GM23248 (cell line): ENCODE measurements at regions not wholly inside any gene's neighbourhood (a gene's known extent, or its start where the extent isn't known, plus 50 kb on each side); places are given as distances from the start of the nearest gene placed in this dataset.

Experiments
- DNase-seq: peaks from one replicate; pipeline ENCODE4 v3.0.0-alpha.2; 2015
- H2AFZ ChIP-seq: fragments of 200-600 bp; sonication (generic); 2 replicates; pipeline ENCODE4 v1.6.1; 2016; ENCODE audit warnings: antibody characterized with exemption
- H3F3A ChIP-seq: fragments of 200-600 bp; sonication (generic); 2 replicates; pipeline ENCODE4 v1.6.1; 2016; ENCODE audit warnings: mild to moderate bottlenecking, antibody characterized with exemption, mixed run types; ENCODE audit not compliant: insufficient read depth
- H3K27ac ChIP-seq: fragments of 200-600 bp; sonication (generic); 2 replicates; pipeline ENCODE4 v1.5.1; 2016; ENCODE audit warnings: mild to moderate bottlenecking
- H3K27me3 ChIP-seq: fragments of 200-600 bp; sonication (generic); replicated peaks from 2 replicates; pipeline ENCODE4 v1.6.1; 2016; ENCODE audit warnings: mild to moderate bottlenecking; ENCODE audit not compliant: insufficient read depth
- H3K36me3 ChIP-seq: fragments of 200-600 bp; sonication (generic); 2 replicates; pipeline ENCODE4 v1.6.1; 2016; ENCODE audit warnings: low read depth, mild to moderate bottlenecking
- H3K4me1 ChIP-seq: fragments of 200-600 bp; sonication (generic); 2 replicates; pipeline ENCODE4 v1.6.1; 2016; ENCODE audit warnings: mild to moderate bottlenecking; ENCODE audit not compliant: insufficient read depth
- H3K4me2 ChIP-seq: fragments of 200-600 bp; sonication (generic); one replicate; pipeline ENCODE4 v1.6.1; 2016; ENCODE audit warnings: mild to moderate bottlenecking; ENCODE audit not compliant: unreplicated experiment
- H3K4me3 ChIP-seq: fragments of 200-600 bp; sonication (generic); 2 replicates; pipeline ENCODE4 v1.5.1; 2016; ENCODE audit warnings: mild to moderate bottlenecking
- H3K79me2 ChIP-seq: fragments of 200-600 bp; sonication (generic); 2 replicates; pipeline ENCODE4 v1.6.1; 2016; ENCODE audit warnings: mild to moderate bottlenecking; ENCODE audit not compliant: insufficient read depth
- H3K9ac ChIP-seq: fragments of 200-600 bp; sonication (generic); 2 replicates; pipeline ENCODE4 v1.6.1; 2016; ENCODE audit warnings: mild to moderate bottlenecking
- H3K9me2 ChIP-seq: fragments of 200-600 bp; sonication (generic); 2 replicates; pipeline ENCODE4 v1.6.1; 2016; ENCODE audit warnings: mixed run types, mild to moderate bottlenecking, moderate library complexity; ENCODE audit not compliant: insufficient read depth
- H3K9me3 ChIP-seq: fragments of 200-600 bp; sonication (generic); one replicate; pipeline ENCODE4 v1.6.1; 2017; ENCODE audit warnings: low read depth
- H4K20me1 ChIP-seq: fragments of 200-600 bp; sonication (generic); 2 replicates; pipeline ENCODE4 v1.6.0; 2016; ENCODE audit not compliant: insufficient read depth
- EZH2 ChIP-seq: fragments of 200-600 bp; sonication (generic); IDR thresholded peaks from 2 replicates; pipeline ENCODE4 v1.6.1; 2018; ENCODE audit warnings: antibody characterized with exemption, mild to moderate bottlenecking; ENCODE audit not compliant: insufficient read depth, poor library complexity, severe bottlenecking
- EZH2phosphoT487 ChIP-seq: fragments of 200-600 bp; sonication (generic); IDR thresholded peaks from 2 replicates; pipeline ENCODE4 v1.6.1; 2018; ENCODE audit warnings: antibody characterized with exemption, moderate library complexity, mild to moderate bottlenecking, low read depth; ENCODE audit not compliant: insufficient read depth
- WGBS, 2 experiments: methylation state at CpG; one replicate each; pipeline ENCODE4 v1.1.6; 2015 to 2017; ENCODE audit warnings: low lambda C conversion rate in 2 of 2, low coverage in 1 of 2; ENCODE audit errors: missing lambda C conversion rate in 2 of 2; 5-methylcytosine and 5-hydroxymethylcytosine counted together
- in situ Hi-C: fragments of 300-500 bp; cut with MboI; formaldehyde crosslinking; loops from 2 replicates; pipeline ENCODE4 v1.15.0; 2020

GRCh38 chr3:34301313-34301712 is 502.9 kb downstream of the PDCD6IP start:
- no peak overlapping the region for H3K9ac ChIP-seq
- WGBS, 2 experiments, result 31 to 47% methylated on average over 2 of the region's 2 CpGs
- H3K27ac ChIP-seq, result no peak overlapping the region
- H3K27me3 ChIP-seq, result no peaks in the 10 kb centered on the region
- no peak overlapping the region for H2AFZ ChIP-seq
- TF ChIP-seq EZH2phosphoT487 (no peak), EZH2 (no peak)
- in situ Hi-C loops, result no loop called here
- H3K36me3 ChIP-seq, result no peaks in the 10 kb centered on the region
- no peak overlapping the region for H3K4me3 ChIP-seq
- no peak for DNase-seq
- H3K4me1 ChIP-seq, result no peaks in the 10 kb centered on the region
- H3K4me2 ChIP-seq, result no peak overlapping the region
- H3K79me2 ChIP-seq, result no peaks in the 10 kb centered on the region
- H3F3A ChIP-seq, result no peaks in the 10 kb centered on the region
- no peaks in the 10 kb centered on the region for H3K9me2 ChIP-seq
- no peaks in the 10 kb centered on the region for H4K20me1 ChIP-seq
- H3K9me3 ChIP-seq, result no peaks in the 10 kb centered on the region

GRCh38 chr3:34305266-34305665 is 506.8 kb downstream of the PDCD6IP start:
- no peaks in the 10 kb centered on the region for H4K20me1 ChIP-seq
- no peaks in the 10 kb centered on the region for H3K9me2 ChIP-seq
- H3K9me3 ChIP-seq, result no peaks in the 10 kb centered on the region
- no peaks in the 10 kb centered on the region for H3K36me3 ChIP-seq
- no peaks in the 10 kb centered on the region for H3K79me2 ChIP-seq
- H3K4me2 ChIP-seq, result no peak overlapping the region
- in situ Hi-C loops, result no loop called here
- H2AFZ ChIP-seq, result no peak overlapping the region
- H3F3A ChIP-seq, result no peaks in the 10 kb centered on the region
- TF ChIP-seq EZH2phosphoT487, result no peak
- TF ChIP-seq EZH2, result no peak
- no peaks in the 10 kb centered on the region for H3K27me3 ChIP-seq
- no peaks in the 10 kb centered on the region for H3K4me1 ChIP-seq
- whole genome bisulfite sequencing, 2 experiments, result 22 to 29% methylated on average over 6 of the region's 6 CpGs
- no peak for DNase-seq
- no peak overlapping the region for H3K27ac ChIP-seq
- H3K4me3 ChIP-seq, result no peak overlapping the region
- H3K9ac ChIP-seq, result no peak overlapping the region

DNA sequence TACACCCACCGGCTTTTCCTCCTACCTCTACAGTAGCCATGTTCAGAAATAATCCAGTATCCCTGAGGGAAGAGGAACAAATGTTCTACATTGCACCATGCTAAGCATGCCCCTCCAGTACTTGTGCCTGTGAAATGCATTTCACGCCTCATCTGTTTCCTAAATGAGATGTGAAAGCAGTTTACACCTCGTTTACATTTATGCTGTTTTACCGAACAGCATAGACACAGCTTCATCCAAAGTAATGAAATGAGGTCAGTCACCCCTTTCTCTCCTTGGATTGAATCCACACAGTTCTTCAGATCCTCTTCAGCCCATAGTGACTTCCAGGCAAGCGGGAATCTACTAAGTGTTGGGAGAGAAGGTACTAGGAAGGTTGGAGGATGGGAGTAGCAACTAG is 514.3 kb downstream of the PDCD6IP start:
- Histone ChIP-seq H3K36me3 (no peaks in the 10 kb centered on the region), H3K27ac (no peak overlapping the region), H2AFZ (no peak overlapping the region), H3K9me3 (no peaks in the 10 kb centered on the region), H4K20me1 (no peaks in the 10 kb centered on the region), H3K4me3 (no peak overlapping the region), H3K27me3 (no peaks in the 10 kb centered on the region), H3K4me2 (no peak overlapping the region), H3K79me2 (no peaks in the 10 kb centered on the region), H3K9ac (no peak overlapping the region), H3K9me2 (no peaks in the 10 kb centered on the region), H3K4me1 (no peaks in the 10 kb centered on the region), H3F3A (no peaks in the 10 kb centered on the region)
- TF ChIP-seq EZH2phosphoT487 (no peak), EZH2 (no peak)
- WGBS, 2 experiments, result 25 to 28% methylated on average over 5 of the region's 5 CpGs
- no peak for DNase-seq
- in situ Hi-C loops, result no loop called here

DNA sequence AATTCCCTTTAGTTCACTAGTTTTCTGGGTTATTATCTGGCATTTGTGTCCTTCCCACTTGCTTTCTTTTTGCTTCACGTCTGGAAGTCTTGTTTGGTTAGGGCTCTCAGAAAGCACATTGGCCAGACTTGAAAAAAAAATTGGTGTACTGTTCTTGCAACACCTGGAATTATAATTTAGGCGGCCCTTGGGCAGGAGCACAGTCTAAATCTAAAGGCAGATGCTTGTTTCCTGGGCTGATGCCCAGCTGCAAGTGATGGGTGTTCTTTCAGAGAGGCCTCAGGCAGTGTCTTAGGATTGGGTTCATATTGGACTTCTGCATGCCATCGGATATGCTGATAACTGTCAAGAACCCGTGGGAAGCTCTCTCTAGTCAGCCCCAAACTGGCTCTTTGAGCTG is 521.5 kb downstream of the PDCD6IP start:
- H3K27me3 ChIP-seq, result no peaks in the 10 kb centered on the region
- no peaks in the 10 kb centered on the region for H4K20me1 ChIP-seq
- H3K9me3 ChIP-seq, result no peaks in the 10 kb centered on the region
- no peaks in the 10 kb centered on the region for H3K4me1 ChIP-seq
- no peaks in the 10 kb centered on the region for H3K36me3 ChIP-seq
- H2AFZ ChIP-seq, result no peak overlapping the region
- 3 to 9% methylated on average over 4 of the region's 4 CpGs for WGBS, 2 experiments
- in situ Hi-C loops, result no loop called here
- no peak for DNase-seq
- H3K4me3 ChIP-seq, result no peak overlapping the region
- no peak overlapping the region for H3K27ac ChIP-seq
- no peaks in the 10 kb centered on the region for H3F3A ChIP-seq
- H3K4me2 ChIP-seq, result no peak overlapping the region
- no peak for TF ChIP-seq EZH2
- no peak for TF ChIP-seq EZH2phosphoT487
- H3K79me2 ChIP-seq, result no peaks in the 10 kb centered on the region
- H3K9ac ChIP-seq, result no peak overlapping the region
- H3K9me2 ChIP-seq, result no peaks in the 10 kb centered on the region

DNA sequence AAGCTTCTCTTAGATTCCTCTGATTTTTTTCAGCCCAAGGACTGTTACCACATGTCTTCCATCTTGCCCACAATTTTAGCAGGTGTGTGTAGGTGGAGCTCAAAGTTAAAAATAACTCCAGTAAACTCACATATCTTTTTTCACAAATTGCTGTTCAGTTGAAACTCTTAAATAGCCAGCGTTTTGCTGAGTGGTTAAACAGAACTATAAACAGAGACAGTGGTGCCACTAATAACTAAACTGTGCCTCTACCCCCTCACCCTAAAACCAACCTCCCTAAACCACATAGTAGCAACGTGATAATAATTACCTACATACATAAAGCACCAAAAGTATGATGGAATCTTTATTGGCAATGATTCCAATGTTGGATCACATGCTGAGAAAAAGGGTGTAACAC is 525.1 kb downstream of the PDCD6IP start:
- no peaks in the 10 kb centered on the region for H3K9me2 ChIP-seq
- no peaks in the 10 kb centered on the region for H3K9me3 ChIP-seq
- H3K4me3 ChIP-seq, result no peak overlapping the region
- H2AFZ ChIP-seq, result no peak overlapping the region
- no peaks in the 10 kb centered on the region for H3K36me3 ChIP-seq
- WGBS, 2 experiments, result 1 to 8% methylated on average over 2 of the region's 2 CpGs
- TF ChIP-seq EZH2, result no peak
- no peak for TF ChIP-seq EZH2phosphoT487
- H3K9ac ChIP-seq, result no peak overlapping the region
- DNase-seq, result no peak
- no peaks in the 10 kb centered on the region for H3K27me3 ChIP-seq
- H3K27ac ChIP-seq, result no peak overlapping the region
- no peaks in the 10 kb centered on the region for H3K4me1 ChIP-seq
- no peak overlapping the region for H3K4me2 ChIP-seq
- H4K20me1 ChIP-seq, result no peaks in the 10 kb centered on the region
- no peaks in the 10 kb centered on the region for H3K79me2 ChIP-seq
- H3F3A ChIP-seq, result no peaks in the 10 kb centered on the region
- in situ Hi-C loops, result no loop called here
